ENCODE measurements at regions not wholly inside any gene's neighbourhood (a gene's known extent, or its start where the extent isn't known, plus 50 kb on each side); places are given as distances from the start of the nearest gene placed in this dataset.

- H3K27me3 ChIP-seq = no peaks in the 10 kb centered on the region
- intact Hi-C loops (cut with DNase I) = no loop called here
These were observed 88.3 kb downstream of the FAM50B start for GRCh38 chr6:3937438-3937837.

GRCh38 chr6:3938715-3939367 lies 89.7 kb downstream of the FAM50B start:
- Histone ChIP-seq H3K27ac (no peak overlapping the region), H3K4me1 (no peaks in the 10 kb centered on the region), H3K36me3 (no peaks in the 10 kb centered on the region), H3K9me3 (no peaks in the 10 kb centered on the region), H3K4me3 (no peak overlapping the region), H3K27me3 (no peaks in the 10 kb centered on the region)
- intact Hi-C loops (cut with DNase I) = no loop called here
- no peak for TF ChIP-seq CTCF (IDR thresholded peaks at IDR 0.05)
- DNase-seq (ENCODE audit: low spot score in 2 of 2) = no peak

More at GRCh38 chr6:3937438-3937837, 88.3 kb downstream of the FAM50B start:
- DNase-seq (ENCODE audit: low spot score in 2 of 2) = no peak
- H3K9me3 ChIP-seq = no peaks in the 10 kb centered on the region
- H3K4me1 ChIP-seq = peaks cover 0 to 5% of the 10 kb centered on the region in 2 donors
- TF ChIP-seq CTCF (IDR thresholded peaks at IDR 0.05) = no peak
- H3K4me3 ChIP-seq = no peak overlapping the region
- no peak overlapping the region for H3K27ac ChIP-seq
- no peaks in the 10 kb centered on the region for H3K36me3 ChIP-seq

GRCh38 chr6:3939368-3939958 lies 90.3 kb downstream of the FAM50B start:
- no peak overlapping the region for H3K4me3 ChIP-seq
- TF ChIP-seq CTCF (IDR thresholded peaks at IDR 0.05) = no peak
- DNase-seq (ENCODE audit: low spot score in 2 of 2) = no peak
- H3K36me3 ChIP-seq = no peaks in the 10 kb centered on the region
- H3K4me1 ChIP-seq = no peaks in the 10 kb centered on the region
- no peaks in the 10 kb centered on the region for H3K27me3 ChIP-seq
- H3K27ac ChIP-seq = no peak overlapping the region
- no peaks in the 10 kb centered on the region for H3K9me3 ChIP-seq
- intact Hi-C loops (cut with DNase I) = no loop called here

GRCh38 chr6:3939964-3940363 lies 90.8 kb downstream of the FAM50B start:
- no peaks in the 10 kb centered on the region for H3K27me3 ChIP-seq
- intact Hi-C loops (cut with DNase I) = no loop called here
- no peaks in the 10 kb centered on the region for H3K4me1 ChIP-seq
- TF ChIP-seq CTCF (IDR thresholded peaks at IDR 0.05) = no peak
- no peak overlapping the region for H3K4me3 ChIP-seq
- H3K36me3 ChIP-seq = no peaks in the 10 kb centered on the region
- no peaks in the 10 kb centered on the region for H3K9me3 ChIP-seq
- H3K27ac ChIP-seq = no peak overlapping the region
- no peak for DNase-seq (ENCODE audit: low spot score in 2 of 2)

- Histone ChIP-seq H3K4me3 (no peak overlapping the region), H3K4me1 (no peaks in the 10 kb centered on the region), H3K9me3 (no peaks in the 10 kb centered on the region), H3K36me3 (no peaks in the 10 kb centered on the region), H3K27me3 (no peaks in the 10 kb centered on the region), H3K27ac (no peak overlapping the region)
- intact Hi-C loops (cut with DNase I) = no loop called here
- TF ChIP-seq CTCF (IDR thresholded peaks at IDR 0.05) = no peak
- DNase-seq (ENCODE audit: low spot score in 2 of 2) = no peak
These were observed 91.5 kb downstream of the FAM50B start for GRCh38 chr6:3940703-3941102.
